ENCODE measurements at regions not wholly inside any gene's neighbourhood (a gene's known extent, or its start where the extent isn't known, plus 50 kb on each side); places are given as distances from the start of the nearest gene placed in this dataset.

DNA sequence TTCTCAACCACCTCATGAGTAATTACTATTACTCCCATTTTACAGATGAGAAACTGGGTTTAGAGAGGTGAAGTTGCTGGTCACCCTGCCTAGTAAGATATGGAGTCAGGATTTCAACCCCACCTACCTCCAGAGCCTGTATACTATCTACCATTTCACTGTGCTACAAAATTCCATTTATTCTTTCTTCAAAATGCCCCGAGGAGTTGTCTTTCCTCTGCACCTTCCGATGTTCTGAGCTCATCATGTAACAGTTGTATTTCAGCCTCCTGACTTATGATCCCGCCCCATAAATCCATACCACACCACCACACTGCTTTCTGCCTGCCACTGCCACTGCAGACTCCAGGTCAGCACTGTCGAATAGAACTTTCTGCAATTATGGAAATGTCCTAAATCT lies 71.3 kb upstream of the SLC25A36 start:
- TF ChIP-seq, protein P1, sequence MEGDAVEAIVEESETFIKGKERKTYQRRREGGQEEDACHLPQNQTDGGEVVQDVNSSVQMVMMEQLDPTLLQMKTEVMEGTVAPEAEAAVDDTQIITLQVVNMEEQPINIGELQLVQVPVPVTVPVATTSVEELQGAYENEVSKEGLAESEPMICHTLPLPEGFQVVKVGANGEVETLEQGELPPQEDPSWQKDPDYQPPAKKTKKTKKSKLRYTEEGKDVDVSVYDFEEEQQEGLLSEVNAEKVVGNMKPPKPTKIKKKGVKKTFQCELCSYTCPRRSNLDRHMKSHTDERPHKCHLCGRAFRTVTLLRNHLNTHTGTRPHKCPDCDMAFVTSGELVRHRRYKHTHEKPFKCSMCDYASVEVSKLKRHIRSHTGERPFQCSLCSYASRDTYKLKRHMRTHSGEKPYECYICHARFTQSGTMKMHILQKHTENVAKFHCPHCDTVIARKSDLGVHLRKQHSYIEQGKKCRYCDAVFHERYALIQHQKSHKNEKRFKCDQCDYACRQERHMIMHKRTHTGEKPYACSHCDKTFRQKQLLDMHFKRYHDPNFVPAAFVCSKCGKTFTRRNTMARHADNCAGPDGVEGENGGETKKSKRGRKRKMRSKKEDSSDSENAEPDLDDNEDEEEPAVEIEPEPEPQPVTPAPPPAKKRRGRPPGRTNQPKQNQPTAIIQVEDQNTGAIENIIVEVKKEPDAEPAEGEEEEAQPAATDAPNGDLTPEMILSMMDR (IDR thresholded peaks at IDR 0.05): no peak
- no peak for TF ChIP-seq POLR2A (IDR thresholded peaks at IDR 0.05)

Data from lower leg skin (tissue), 3 donors.